ENCODE measurements at regions not wholly inside any gene's neighbourhood (a gene's known extent, or its start where the extent isn't known, plus 50 kb on each side); places are given as distances from the start of the nearest gene placed in this dataset.

DNA sequence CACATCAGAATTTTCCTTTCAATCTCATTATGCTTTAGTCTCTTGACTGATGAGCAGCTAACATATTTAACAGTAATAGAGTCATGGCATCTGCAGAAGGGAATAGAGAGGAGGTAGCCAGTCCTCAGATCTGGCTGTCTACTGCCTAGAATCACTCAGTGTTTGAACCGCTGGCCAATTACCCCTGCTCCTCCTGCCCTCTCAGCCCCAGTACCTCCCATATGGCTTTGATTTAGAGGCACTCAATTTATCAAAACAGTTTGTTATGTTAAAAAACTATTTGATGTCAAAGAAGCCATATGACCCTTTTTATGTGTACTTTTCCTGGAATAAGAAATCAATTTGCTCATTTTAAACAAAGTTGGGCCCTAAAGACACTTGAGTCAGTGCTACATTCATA lies 355.2 kb downstream of the CMPK2 start:
- Mint-ChIP-seq H3K27me3 (no peaks in the 10 kb centered on the region), H3K27ac (no peak overlapping the region), H3K9me3 (ENCODE audit: insufficient read depth) (no peaks in the 10 kb centered on the region), H3K4me1 (no peaks in the 10 kb centered on the region), H3K4me3 (no peak overlapping the region)
- DNase-seq, result no peak
- ChIA-PET POLR2A (no interaction called here), CTCF (no interaction called here)
- TF ChIP-seq, protein P1, sequence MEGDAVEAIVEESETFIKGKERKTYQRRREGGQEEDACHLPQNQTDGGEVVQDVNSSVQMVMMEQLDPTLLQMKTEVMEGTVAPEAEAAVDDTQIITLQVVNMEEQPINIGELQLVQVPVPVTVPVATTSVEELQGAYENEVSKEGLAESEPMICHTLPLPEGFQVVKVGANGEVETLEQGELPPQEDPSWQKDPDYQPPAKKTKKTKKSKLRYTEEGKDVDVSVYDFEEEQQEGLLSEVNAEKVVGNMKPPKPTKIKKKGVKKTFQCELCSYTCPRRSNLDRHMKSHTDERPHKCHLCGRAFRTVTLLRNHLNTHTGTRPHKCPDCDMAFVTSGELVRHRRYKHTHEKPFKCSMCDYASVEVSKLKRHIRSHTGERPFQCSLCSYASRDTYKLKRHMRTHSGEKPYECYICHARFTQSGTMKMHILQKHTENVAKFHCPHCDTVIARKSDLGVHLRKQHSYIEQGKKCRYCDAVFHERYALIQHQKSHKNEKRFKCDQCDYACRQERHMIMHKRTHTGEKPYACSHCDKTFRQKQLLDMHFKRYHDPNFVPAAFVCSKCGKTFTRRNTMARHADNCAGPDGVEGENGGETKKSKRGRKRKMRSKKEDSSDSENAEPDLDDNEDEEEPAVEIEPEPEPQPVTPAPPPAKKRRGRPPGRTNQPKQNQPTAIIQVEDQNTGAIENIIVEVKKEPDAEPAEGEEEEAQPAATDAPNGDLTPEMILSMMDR (IDR thresholded peaks at IDR 0.05), result no peak
- TF ChIP-seq EZH2 (IDR thresholded peaks at IDR 0.05; ENCODE audit: borderline replicate concordance, insufficient read depth, low read depth, low read length, poor library complexity, severe bottlenecking), result no peak
- Histone ChIP-seq H3K27ac (ENCODE audit: low read length in 2 of 2) (no peak overlapping the region), H3K9ac (ENCODE audit: low read length) (no peak overlapping the region), H3K79me2 (ENCODE audit: control insufficient read depth, insufficient read depth, low read length) (no peaks in the 10 kb centered on the region), H3K4me2 (replicated peaks; ENCODE audit: low read depth, low read length, poor library complexity, severe bottlenecking) (no peak overlapping the region), H4K20me1 (ENCODE audit: control insufficient read depth, insufficient read depth, low read length, poor library complexity, severe bottlenecking) (no peaks in the 10 kb centered on the region), H3K27me3 (replicated peaks in 1 of 4; ENCODE audit: control extremely low read depth in 1 of 4, control insufficient read depth in 3 of 4, insufficient read depth in 4 of 4, low read length in 3 of 4) (no peaks in the 10 kb centered on the region), H2AFZ (ENCODE audit: insufficient read depth, low read depth, low read length, poor library complexity, severe bottlenecking) (no peak overlapping the region), H3K9me3 (ENCODE audit: control extremely low read depth in 1 of 3, control insufficient read depth in 2 of 3, insufficient read depth in 1 of 3, low read length in 2 of 3) (peaks cover 0 to 5% (median 0%) of the 10 kb centered on the region in 3 donors), H3K36me3 (replicated peaks in 1 of 2; ENCODE audit: control extremely low read depth in 1 of 2, control insufficient read depth in 1 of 2, extremely low read depth in 1 of 2, insufficient read depth in 2 of 2, low read length in 1 of 2) (no peaks in the 10 kb centered on the region), H3K4me1 (ENCODE audit: control insufficient read depth in 2 of 2, insufficient read depth in 2 of 2, low read length in 2 of 2) (no peaks in the 10 kb centered on the region), H3K4me3 (ENCODE audit: control extremely low read depth in 1 of 5, extremely low read depth in 1 of 5, insufficient read depth in 1 of 5, low read depth in 2 of 5, low read length in 4 of 5) (no peak overlapping the region)
- no peak for ATAC-seq (ENCODE audit: low read depth)
- no CpG with 5 or more reads among the region's 1 CpG for WGBS (ENCODE audit: insufficient coverage)
- intact Hi-C loops (cut with micrococcal nuclease), result no loop called here

- POLR2A ChIA-PET, result no interaction called here
- H3K9me3 ChIP-seq (ENCODE audit: control extremely low read depth in 1 of 3, control insufficient read depth in 2 of 3, insufficient read depth in 1 of 3, low read length in 2 of 3), result peaks cover 0 to 3% (median 0%) of the 10 kb centered on the region in 3 donors
- intact Hi-C loops (cut with micrococcal nuclease), result no loop called here
- no peak overlapping the region for H3K9ac ChIP-seq (ENCODE audit: low read length)
- H3K27me3 ChIP-seq (replicated peaks in 1 of 4; ENCODE audit: control extremely low read depth in 1 of 4, control insufficient read depth in 3 of 4, insufficient read depth in 4 of 4, low read length in 3 of 4), result no peaks in the 10 kb centered on the region
- no peak overlapping the region for H3K4me3 ChIP-seq (ENCODE audit: control extremely low read depth in 1 of 5, extremely low read depth in 1 of 5, insufficient read depth in 1 of 5, low read depth in 2 of 5, low read length in 4 of 5)
- no CpG with 5 or more reads among the region's 2 CpGs for WGBS (ENCODE audit: insufficient coverage)
- Mint-ChIP-seq H3K4me3 (no peak overlapping the region), H3K9me3 (ENCODE audit: insufficient read depth) (no peaks in the 10 kb centered on the region), H3K27me3 (no peaks in the 10 kb centered on the region), H3K4me1 (no peaks in the 10 kb centered on the region), H3K27ac (no peak overlapping the region)
- no peak overlapping the region for H3K4me2 ChIP-seq (replicated peaks; ENCODE audit: low read depth, low read length, poor library complexity, severe bottlenecking)
- no peaks in the 10 kb centered on the region for H3K79me2 ChIP-seq (ENCODE audit: control insufficient read depth, insufficient read depth, low read length)
- H3K27ac ChIP-seq (ENCODE audit: low read length in 2 of 2), result no peak overlapping the region
- H2AFZ ChIP-seq (ENCODE audit: insufficient read depth, low read depth, low read length, poor library complexity, severe bottlenecking), result no peak overlapping the region
- no peak for DNase-seq
- H4K20me1 ChIP-seq (ENCODE audit: control insufficient read depth, insufficient read depth, low read length, poor library complexity, severe bottlenecking), result no peaks in the 10 kb centered on the region
- H3K36me3 ChIP-seq (replicated peaks in 1 of 2; ENCODE audit: control extremely low read depth in 1 of 2, control insufficient read depth in 1 of 2, extremely low read depth in 1 of 2, insufficient read depth in 2 of 2, low read length in 1 of 2), result no peaks in the 10 kb centered on the region
- TF ChIP-seq, protein P1 (IDR thresholded peaks at IDR 0.05), result no peak
- TF ChIP-seq EZH2 (IDR thresholded peaks at IDR 0.05; ENCODE audit: borderline replicate concordance, insufficient read depth, low read depth, low read length, poor library complexity, severe bottlenecking), result no peak
- CTCF ChIA-PET, result no interaction called here
- no peaks in the 10 kb centered on the region for H3K4me1 ChIP-seq (ENCODE audit: control insufficient read depth in 2 of 2, insufficient read depth in 2 of 2, low read length in 2 of 2)
- no peak for ATAC-seq (ENCODE audit: low read depth)
Measured at GRCh38 chr2:6512589-6512988, 353.1 kb downstream of the CMPK2 start.

Measured in B cell (primary cell).